CD4-positive, alpha-beta memory T cell (primary cell): ENCODE measurements at regions not wholly inside any gene's neighbourhood (a gene's known extent, or its start where the extent isn't known, plus 50 kb on each side); places are given as distances from the start of the nearest gene placed in this dataset.

Experiments
- CTCF ChIA-PET: fragments of 350-600 bp; sonication (Branson Sonifier 250); formaldehyde crosslinking; loops from one replicate; lab custom pipeline; 2021; ENCODE audit warnings: inconsistent platforms; ENCODE audit not compliant: partially characterized antibody; lab: Charles Lee
- POLR2A ChIA-PET: fragments of 350-600 bp; sonication (Branson Sonifier 250); formaldehyde crosslinking; loops from one replicate; lab custom pipeline; 2021; ENCODE audit not compliant: partially characterized antibody; lab: Charles Lee
- DNase-seq, 5 donors: peaks; one replicate each; pipeline versions ENCODE4 v3.0.0 to v3.0.0-alpha.2; 2020 to 2022; ENCODE audit warnings: mixed read lengths in 1 of 5
- H3K27ac ChIP-seq: one replicate; pipeline ENCODE4 v1.7.0; 2013; ENCODE audit warnings: low read depth, low read length
- H3K27me3 ChIP-seq: 2 replicates; pipeline ENCODE4 v1.7.0; 2013; ENCODE audit warnings: mild to moderate bottlenecking, low read length, moderate library complexity; ENCODE audit not compliant: insufficient read depth
- H3K36me3 ChIP-seq: 2 replicates; pipeline ENCODE4 v1.7.0; 2013; ENCODE audit warnings: mild to moderate bottlenecking, low read length, moderate library complexity; ENCODE audit not compliant: insufficient read depth
- H3K4me1 ChIP-seq: 2 replicates; pipeline ENCODE4 v1.7.0; 2013; ENCODE audit warnings: mild to moderate bottlenecking, low read length, moderate library complexity; ENCODE audit not compliant: insufficient read depth
- H3K4me3 ChIP-seq, 2 donors: one replicate each; pipeline ENCODE4 v1.7.0; 2013; ENCODE audit warnings: low read length in 2 of 2, mild to moderate bottlenecking in 1 of 2
- H3K9me3 ChIP-seq, 2 donors: one replicate each; pipeline ENCODE4 v1.7.0; 2013; ENCODE audit warnings: low read length in 2 of 2, control low read depth in 1 of 2; ENCODE audit not compliant: control insufficient read depth in 1 of 2
- H3K27ac Mint-ChIP-seq, 7 donors: one replicate each; pipeline ENCODE4 v1.8.0; 2020 to 2021; ENCODE audit warnings: mixed read lengths in 7 of 7, mild to moderate bottlenecking in 6 of 7, inconsistent platforms in 3 of 7, moderate library complexity in 3 of 7
- H3K27me3 Mint-ChIP-seq, 2 donors: one replicate each; pipeline ENCODE4 v1.8.0; 2020 to 2021; ENCODE audit warnings: mixed read lengths in 2 of 2
- H3K36me3 Mint-ChIP-seq, 2 donors: one replicate each; pipeline ENCODE4 v1.8.0; 2020 to 2021; ENCODE audit warnings: mixed read lengths in 2 of 2, inconsistent platforms in 1 of 2, mild to moderate bottlenecking in 1 of 2
- H3K4me1 Mint-ChIP-seq, 4 donors: one replicate each; pipeline ENCODE4 v1.8.0; 2020 to 2021; ENCODE audit warnings: mixed read lengths in 4 of 4, mild to moderate bottlenecking in 1 of 4
- H3K4me3 Mint-ChIP-seq, 8 donors: one replicate each; pipeline ENCODE4 v1.8.0; 2020 to 2021; ENCODE audit warnings: mixed read lengths in 8 of 8, mild to moderate bottlenecking in 7 of 8, moderate library complexity in 6 of 8, inconsistent platforms in 3 of 8
- H3K9me3 Mint-ChIP-seq, 8 donors: one replicate each; pipeline ENCODE4 v1.8.0; 2020 to 2021; ENCODE audit warnings: mixed read lengths in 8 of 8, mild to moderate bottlenecking in 5 of 8, inconsistent platforms in 3 of 8, moderate library complexity in 1 of 8
- intact Hi-C: fragments of 100-400 bp; cut with micrococcal nuclease; formaldehyde crosslinking; loops from one replicate; pipeline ENCODE4 v1.15.1; 2023

DNA sequence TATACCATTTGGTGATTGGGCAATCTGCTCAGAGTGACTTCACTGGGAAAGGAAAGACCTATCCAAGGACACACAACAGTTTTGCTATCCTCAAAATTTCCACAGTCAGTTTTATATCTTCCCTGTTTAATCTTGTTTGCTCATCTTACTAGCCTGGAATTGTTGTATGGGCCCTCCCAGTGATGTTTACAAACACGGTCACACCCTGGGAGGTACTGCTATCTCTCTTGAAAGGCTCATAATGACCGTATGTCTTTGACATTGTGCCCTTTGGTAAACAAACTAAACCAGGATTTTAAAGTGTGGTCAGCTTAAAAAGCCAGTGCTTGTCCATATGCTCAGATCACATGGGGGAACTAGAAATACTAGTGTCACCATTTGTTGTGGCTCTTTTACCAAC is 277.0 kb downstream of the CDH2 start:
- ChIA-PET CTCF (no interaction called here), POLR2A (no interaction called here)
- Mint-ChIP-seq H3K9me3 (peaks cover 8 to 20% (median 13%) of the 10 kb centered on the region in 8 donors), H3K36me3 (no peaks in the 10 kb centered on the region), H3K4me3 (no peak overlapping the region), H3K27ac (no peak overlapping the region), H3K4me1 (no peaks in the 10 kb centered on the region), H3K27me3 (no peaks in the 10 kb centered on the region)
- no peak for DNase-seq
- H3K27me3 ChIP-seq, result no peaks in the 10 kb centered on the region
- H3K9me3 ChIP-seq, result no peaks in the 10 kb centered on the region
- no peaks in the 10 kb centered on the region for H3K36me3 ChIP-seq
- H3K4me1 ChIP-seq, result no peaks in the 10 kb centered on the region
- H3K27ac ChIP-seq, result no peak overlapping the region
- no peak overlapping the region for H3K4me3 ChIP-seq
- intact Hi-C loops, result no loop called here

DNA sequence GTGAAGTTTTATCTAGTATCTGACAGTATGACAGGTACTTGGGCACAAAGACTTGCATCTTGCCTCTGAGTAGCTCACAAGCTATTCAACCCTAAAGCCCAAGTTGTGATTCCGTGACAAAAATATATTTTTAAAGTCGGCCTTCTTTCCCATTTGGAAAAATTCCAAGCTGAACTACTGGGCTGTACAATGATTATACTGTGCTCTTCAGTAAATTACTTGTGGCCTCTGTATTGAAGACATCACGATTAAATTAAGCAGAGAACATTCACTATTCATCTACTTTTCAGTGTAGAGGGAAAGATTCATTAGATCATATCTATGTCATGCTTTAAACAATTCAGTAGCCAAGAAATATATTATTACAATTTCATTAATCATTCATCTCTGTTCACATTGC is 282.2 kb downstream of the CDH2 start:
- no peaks in the 10 kb centered on the region for H3K9me3 ChIP-seq
- H3K36me3 Mint-ChIP-seq, result no peaks in the 10 kb centered on the region
- no peaks in the 10 kb centered on the region for H3K27me3 Mint-ChIP-seq
- H3K4me3 Mint-ChIP-seq, result no peak overlapping the region
- H3K4me1 Mint-ChIP-seq, result no peaks in the 10 kb centered on the region
- DNase-seq, result no peak
- H3K27ac ChIP-seq, result no peak overlapping the region
- H3K27me3 ChIP-seq, result no peaks in the 10 kb centered on the region
- no peaks in the 10 kb centered on the region for H3K36me3 ChIP-seq
- H3K4me3 ChIP-seq, result no peak overlapping the region
- no peak overlapping the region for H3K27ac Mint-ChIP-seq
- ChIA-PET POLR2A (no interaction called here), CTCF (no interaction called here)
- intact Hi-C loops, result no loop called here
- peaks cover 2 to 20% (median 9%) of the 10 kb centered on the region in 8 donors for H3K9me3 Mint-ChIP-seq
- H3K4me1 ChIP-seq, result no peaks in the 10 kb centered on the region

DNA sequence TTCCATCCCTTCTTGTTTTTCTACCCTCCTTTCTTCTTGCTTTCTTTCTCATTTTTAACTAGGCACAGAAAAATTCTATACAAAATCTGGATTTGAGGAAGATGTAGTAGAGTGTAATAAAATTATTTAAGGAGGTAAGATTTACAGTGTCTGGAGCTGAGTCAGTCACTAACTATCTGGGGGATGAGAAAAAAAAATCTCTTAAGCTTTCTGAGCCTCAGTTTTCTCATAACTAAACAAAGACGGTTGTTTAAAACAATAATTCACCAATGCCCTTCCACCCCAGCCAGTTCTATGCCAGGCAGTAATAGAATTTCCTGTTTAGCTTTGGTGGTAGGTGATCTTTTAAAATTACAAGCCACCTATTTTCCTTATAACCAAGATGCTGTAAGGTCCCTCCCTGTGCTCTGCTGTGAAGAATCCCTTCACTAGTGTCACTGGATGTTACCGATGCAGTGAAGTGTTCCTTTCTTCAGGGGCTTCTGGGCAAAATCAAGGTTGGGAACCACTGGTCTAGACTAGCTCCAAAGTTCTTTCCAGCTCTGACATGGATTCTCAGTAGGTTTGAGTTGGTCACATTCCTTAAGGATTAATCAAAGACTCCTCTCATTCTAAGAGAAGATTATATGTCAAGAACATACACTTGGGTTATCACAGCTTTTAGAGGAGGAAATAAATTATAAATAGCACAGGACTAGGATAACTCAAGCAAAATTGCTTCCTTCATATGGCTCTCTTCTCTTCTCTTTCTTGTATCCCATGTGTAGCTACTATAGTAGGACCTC is 289.0 kb downstream of the CDH2 start:
- Mint-ChIP-seq H3K27me3 (no peaks in the 10 kb centered on the region), H3K4me3 (no peak overlapping the region), H3K27ac (no peak overlapping the region), H3K4me1 (no peaks in the 10 kb centered on the region), H3K36me3 (no peaks in the 10 kb centered on the region), H3K9me3 (peaks cover 0 to 23% (median 7%) of the 10 kb centered on the region in 8 donors)
- Histone ChIP-seq H3K27ac (no peak overlapping the region), H3K9me3 (no peaks in the 10 kb centered on the region), H3K4me1 (no peaks in the 10 kb centered on the region), H3K36me3 (no peaks in the 10 kb centered on the region), H3K4me3 (no peak overlapping the region), H3K27me3 (no peaks in the 10 kb centered on the region)
- intact Hi-C loops, result no loop called here
- ChIA-PET POLR2A (no interaction called here), CTCF (no interaction called here)
- DNase-seq, result no peak

DNA sequence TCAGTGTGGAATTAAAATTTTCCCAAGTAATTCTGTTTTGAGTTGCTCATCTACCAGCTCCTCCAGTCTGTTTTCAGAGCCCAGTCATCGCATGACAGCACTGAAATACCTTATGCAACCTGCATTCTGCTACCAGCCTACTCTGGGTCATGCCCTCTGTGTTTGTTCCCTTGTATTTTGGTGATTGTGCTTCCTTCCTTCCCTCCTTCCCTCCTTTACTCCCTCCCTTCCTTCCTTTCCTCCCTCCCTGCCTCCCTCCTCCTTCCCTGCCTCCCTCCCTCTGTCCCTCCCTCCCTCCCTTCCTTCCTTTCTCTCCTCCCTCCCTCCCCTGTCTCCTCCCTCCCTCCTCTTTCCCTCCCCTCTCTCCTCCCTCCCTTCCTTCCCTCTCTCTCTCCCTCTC is 289.6 kb downstream of the CDH2 start:
- Mint-ChIP-seq H3K36me3 (no peaks in the 10 kb centered on the region), H3K4me1 (no peaks in the 10 kb centered on the region), H3K27me3 (no peaks in the 10 kb centered on the region), H3K4me3 (no peak overlapping the region), H3K27ac (no peak overlapping the region), H3K9me3 (peaks cover 0 to 23% (median 7%) of the 10 kb centered on the region in 8 donors)
- intact Hi-C loops, result no loop called here
- DNase-seq, result no peak
- POLR2A ChIA-PET, result no interaction called here
- no peaks in the 10 kb centered on the region for H3K36me3 ChIP-seq
- H3K27ac ChIP-seq, result no peak overlapping the region
- H3K9me3 ChIP-seq, result no peaks in the 10 kb centered on the region
- CTCF ChIA-PET, result no interaction called here
- no peaks in the 10 kb centered on the region for H3K27me3 ChIP-seq
- no peaks in the 10 kb centered on the region for H3K4me1 ChIP-seq
- no peak overlapping the region for H3K4me3 ChIP-seq

DNA sequence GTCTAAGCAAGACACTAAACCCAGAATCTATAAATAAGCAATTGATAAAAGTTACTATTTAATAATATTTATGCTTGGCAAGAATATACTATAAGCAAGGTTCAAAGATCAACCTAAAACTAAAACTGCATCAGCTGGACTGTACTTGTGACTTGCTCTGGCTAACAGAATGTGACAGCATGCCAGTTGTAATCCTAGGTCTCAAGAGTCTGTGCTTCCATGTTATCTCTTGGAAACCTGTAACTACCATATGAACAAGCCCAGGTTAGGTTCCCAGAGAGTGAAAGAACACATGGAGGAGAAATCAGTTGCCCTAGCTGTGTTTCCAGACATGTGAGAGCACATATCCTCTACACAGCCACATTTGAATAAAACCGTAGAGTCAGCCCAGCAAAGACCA is 297.4 kb downstream of the CDH2 start:
- no peaks in the 10 kb centered on the region for H3K27me3 ChIP-seq
- Mint-ChIP-seq H3K36me3 (no peaks in the 10 kb centered on the region), H3K9me3 (peaks cover 0 to 21% (median 13%) of the 10 kb centered on the region in 8 donors), H3K4me3 (no peak overlapping the region), H3K4me1 (no peaks in the 10 kb centered on the region), H3K27ac (no peak overlapping the region), H3K27me3 (no peaks in the 10 kb centered on the region)
- CTCF ChIA-PET, result no interaction called here
- H3K9me3 ChIP-seq, result peaks cover 0 to 4% of the 10 kb centered on the region in 2 donors
- no peak overlapping the region for H3K4me3 ChIP-seq
- no peaks in the 10 kb centered on the region for H3K4me1 ChIP-seq
- POLR2A ChIA-PET, result no interaction called here
- DNase-seq, result no peak
- intact Hi-C loops, result no loop called here
- no peak overlapping the region for H3K27ac ChIP-seq
- H3K36me3 ChIP-seq, result no peaks in the 10 kb centered on the region

DNA sequence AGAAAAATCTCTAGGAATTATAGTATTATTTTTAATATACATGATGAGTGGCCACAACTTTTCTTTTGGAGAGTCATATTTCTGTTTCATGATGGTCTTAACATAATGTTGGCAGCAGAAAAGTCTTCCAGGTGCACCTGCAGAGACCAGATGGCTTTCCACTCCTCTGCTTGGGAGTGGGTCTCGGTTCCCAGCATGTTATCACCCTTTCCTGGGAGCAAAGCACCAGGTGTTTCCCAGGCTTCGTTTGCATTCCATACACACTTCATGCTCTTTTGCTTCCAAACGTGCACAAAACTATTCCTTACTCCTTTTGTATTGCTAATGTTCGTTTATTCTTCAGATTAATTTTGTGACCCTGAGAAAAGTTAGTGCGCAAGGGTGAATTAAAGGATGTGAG is 305.2 kb downstream of the CDH2 start:
- Histone ChIP-seq H3K36me3 (no peaks in the 10 kb centered on the region), H3K4me1 (no peaks in the 10 kb centered on the region), H3K27ac (no peak overlapping the region), H3K27me3 (no peaks in the 10 kb centered on the region), H3K9me3 (no peaks in the 10 kb centered on the region), H3K4me3 (no peak overlapping the region)
- no peaks in the 10 kb centered on the region for H3K4me1 Mint-ChIP-seq
- H3K4me3 Mint-ChIP-seq, result no peak overlapping the region
- H3K9me3 Mint-ChIP-seq, result peaks cover 2 to 14% (median 5%) of the 10 kb centered on the region in 8 donors
- intact Hi-C loops, result no loop called here
- ChIA-PET CTCF (no interaction called here), POLR2A (no interaction called here)
- no peaks in the 10 kb centered on the region for H3K27me3 Mint-ChIP-seq
- H3K36me3 Mint-ChIP-seq, result no peaks in the 10 kb centered on the region
- H3K27ac Mint-ChIP-seq, result no peak overlapping the region
- no peak for DNase-seq

DNA sequence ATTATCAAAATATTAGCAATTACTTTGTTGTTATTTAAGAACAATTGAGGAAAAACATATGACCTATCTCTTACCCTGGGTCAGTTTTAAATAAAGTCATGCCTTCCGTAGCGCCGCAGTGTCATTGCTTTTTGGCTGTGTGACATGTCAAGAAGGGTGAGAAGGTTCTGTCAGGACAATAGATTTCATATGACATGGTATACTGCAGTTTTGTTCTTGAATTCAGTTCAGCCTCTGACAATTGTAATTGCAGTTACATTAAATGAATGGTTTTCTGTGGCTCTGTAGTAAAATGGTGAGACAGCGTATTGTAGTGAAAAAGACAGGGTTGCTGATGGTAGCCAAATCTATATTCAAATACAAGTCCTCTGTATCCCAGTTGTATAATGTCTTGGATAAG is 307.2 kb downstream of the CDH2 start:
- H3K27ac ChIP-seq, result no peak overlapping the region
- Mint-ChIP-seq H3K4me1 (no peaks in the 10 kb centered on the region), H3K27ac (no peak overlapping the region), H3K4me3 (no peak overlapping the region), H3K9me3 (peaks cover 2 to 16% (median 8%) of the 10 kb centered on the region in 8 donors), H3K27me3 (no peaks in the 10 kb centered on the region), H3K36me3 (no peaks in the 10 kb centered on the region)
- POLR2A ChIA-PET, result no interaction called here
- CTCF ChIA-PET, result no interaction called here
- no peaks in the 10 kb centered on the region for H3K36me3 ChIP-seq
- no peaks in the 10 kb centered on the region for H3K4me1 ChIP-seq
- H3K27me3 ChIP-seq, result no peaks in the 10 kb centered on the region
- DNase-seq, result no peak
- H3K4me3 ChIP-seq, result no peak overlapping the region
- no peaks in the 10 kb centered on the region for H3K9me3 ChIP-seq
- intact Hi-C loops, result no loop called here
